GM12878 (cell line): ENCODE measurements at regions not wholly inside any gene's neighbourhood (a gene's known extent, or its start where the extent isn't known, plus 50 kb on each side); places are given as distances from the start of the nearest gene placed in this dataset.

Experiments used
- ATAC-seq: fragments of 200-7000 bp; cut with Tn5 transposase; 3 replicates; pipeline ENCODE4 v1.9.1; 2020; ENCODE audit warnings: mild to moderate bottlenecking, moderate library complexity
- BruUV-seq: library from RNA; stranded (reverse); fragments of 400-500 nt; replicated peaks from 2 replicates; lab custom pipeline; 2021; lab: Mats Ljungman, UMichigan
- CTCF ChIA-PET: fragments of 300-600 bp; sonication (Branson Sonifier 250); formaldehyde crosslinking; extraction: SDS; loops from one replicate; lab custom pipeline; 2021; ENCODE audit warnings: inconsistent platforms; lab: Yijun Ruan, JAX
- POLR2A ChIA-PET: fragments of 350-600 bp; formaldehyde crosslinking; extraction: SDS; loops from one replicate; lab custom pipeline; 2021; ENCODE audit warnings: inconsistent platforms; lab: Charles Lee
- RAD21 ChIA-PET: fragments of 300-600 bp; sonication (Branson Sonifier 250); formaldehyde crosslinking; loops from one replicate; lab custom pipeline; 2023; ENCODE audit warnings: antibody characterized with exemption; ENCODE audit not compliant: unreplicated experiment; lab: Charles Lee
- SMC1A ChIA-PET: fragments of 300-600 bp; sonication (Branson Sonifier 250); formaldehyde crosslinking; loops from one replicate; lab custom pipeline; 2023; ENCODE audit not compliant: unreplicated experiment, uncharacterized antibody; lab: Charles Lee
- DNase-seq: peaks from one replicate; pipeline ENCODE4 v3.0.0-alpha.2; 2011; ENCODE audit warnings: low read depth, low spot score
- FAIRE-seq: peaks from 3 replicates; lab custom pipeline; 2011; peaks lifted over from hg19 to GRCh38; lab: Jason Lieb, UNC
- H2AFZ ChIP-seq: 2 replicates; pipeline ENCODE4 v1.6.0; 2011; ENCODE audit warnings: low read depth, low read length, control low read depth; ENCODE audit not compliant: control insufficient read depth
- H3K27ac ChIP-seq: 2 replicates; pipeline ENCODE4 v1.5.1; 2011; ENCODE audit warnings: control low read depth; ENCODE audit not compliant: control insufficient read depth, insufficient read depth
- H3K27me3 ChIP-seq, 2 experiments: replicated peaks in 1 of 2; 2 replicates each; pipeline versions ENCODE4 v1.6.0 to v1.6.1; 2011; ENCODE audit warnings: low read length in 1 of 2; ENCODE audit not compliant: control insufficient read depth in 2 of 2, insufficient read depth in 2 of 2
- H3K36me3 ChIP-seq, 2 experiments: 2 replicates each; pipeline ENCODE4 v1.5.1; 2011; ENCODE audit warnings: low read length in 1 of 2; ENCODE audit not compliant: control insufficient read depth in 2 of 2, insufficient read depth in 2 of 2
- H3K4me1 ChIP-seq: 2 replicates; pipeline ENCODE4 v1.6.1; 2011; ENCODE audit warnings: mild to moderate bottlenecking, low read length, moderate library complexity, mixed read lengths; ENCODE audit not compliant: control insufficient read depth, insufficient read depth
- H3K4me2 ChIP-seq: 2 replicates; pipeline ENCODE4 v1.6.0; 2011; ENCODE audit warnings: control low read depth; ENCODE audit not compliant: control insufficient read depth, insufficient read depth
- H3K4me3 ChIP-seq: fragments of 200-600 bp; sonication (generic); 2 replicates; pipeline ENCODE4 v1.5.1; 2016
- H3K79me2 ChIP-seq: 2 replicates; pipeline ENCODE4 v1.6.0; 2011; ENCODE audit warnings: low read length; ENCODE audit not compliant: control insufficient read depth, insufficient read depth
- H3K9ac ChIP-seq: 2 replicates; pipeline ENCODE4 v1.8.0; 2011; ENCODE audit warnings: low read length, control low read depth, mixed read lengths; ENCODE audit not compliant: control insufficient read depth, insufficient read depth
- H3K9me3 ChIP-seq: replicated peaks from 3 replicates; pipeline ENCODE4 v1.5.1; 2011; ENCODE audit warnings: mild to moderate bottlenecking, low read length; ENCODE audit not compliant: control insufficient read depth, insufficient read depth
- H4K20me1 ChIP-seq: 2 replicates; pipeline ENCODE4 v1.6.0; 2011; ENCODE audit not compliant: control insufficient read depth, insufficient read depth
- BACH1 ChIP-seq: fragments of 450-650 bp; IDR thresholded peaks from 2 replicates; pipeline ENCODE4 v1.6.1; 2017; ENCODE audit warnings: mild to moderate bottlenecking, borderline replicate concordance
- BMI1 ChIP-seq: fragments of 450-650 bp; IDR thresholded peaks from 2 replicates; pipeline ENCODE4 v1.6.1; 2016; ENCODE audit warnings: mild to moderate bottlenecking, moderate library complexity, borderline replicate concordance
- BRCA1 ChIP-seq: IDR thresholded peaks from 2 replicates; pipeline ENCODE4 v1.6.1; 2011; ENCODE audit warnings: low read depth, low read length, improper control_type of control experiment
- CBX3 ChIP-seq: fragments of 200-600 bp; sonication (generic); IDR thresholded peaks from 2 replicates; pipeline ENCODE4 v1.6.1; 2016; ENCODE audit warnings: low read depth, borderline replicate concordance
- ETV6 ChIP-seq, 2 experiments: fragments of 450-650 bp in 1 of 2; IDR thresholded peaks in 1 of 2; conservative IDR thresholded peaks in 1 of 2; 2 replicates each; pipeline ENCODE4 v1.6.1; 2014; ENCODE audit warnings: antibody characterized with exemption in 1 of 2, borderline replicate concordance in 1 of 2, low read depth in 1 of 2, mild to moderate bottlenecking in 1 of 2, moderate library complexity in 1 of 2
- HDAC2 ChIP-seq: fragments of 200-600 bp; sonication (generic); IDR thresholded peaks from 2 replicates; pipeline ENCODE4 v1.6.1; 2017
- IKZF2 ChIP-seq, 2 experiments: fragments of 450-650 bp; IDR thresholded peaks; 2 replicates each; pipeline ENCODE4 v1.6.1; 2017; ENCODE audit warnings: mild to moderate bottlenecking in 2 of 2, moderate library complexity in 2 of 2
- JUND ChIP-seq: IDR thresholded peaks from 2 replicates; pipeline ENCODE4 v1.6.1; 2012; ENCODE audit warnings: low read depth, mild to moderate bottlenecking, low read length, improper control_type of control experiment, moderate library complexity
- MTA2 ChIP-seq: fragments of 450-650 bp; IDR thresholded peaks from 2 replicates; pipeline ENCODE4 v1.6.1; 2016; ENCODE audit warnings: low read depth, mild to moderate bottlenecking, moderate library complexity
- MTA3 ChIP-seq: IDR thresholded peaks from 2 replicates; pipeline ENCODE4 v1.6.1; 2012; ENCODE audit warnings: low read length, inconsistent platforms, borderline replicate concordance
- NFXL1 ChIP-seq: fragments of 450-650 bp; IDR thresholded peaks from 2 replicates; pipeline ENCODE4 v1.6.1; 2017; ENCODE audit warnings: antibody characterized with exemption, mild to moderate bottlenecking, borderline replicate concordance
- RB1 ChIP-seq: fragments of 450-650 bp; formaldehyde crosslinking; IDR thresholded peaks from 2 replicates; pipeline ENCODE4 v1.6.1; 2017; ENCODE audit warnings: mild to moderate bottlenecking, borderline replicate concordance
- RFX5 ChIP-seq: IDR thresholded peaks from 2 replicates; pipeline ENCODE4 v1.6.1; 2011; ENCODE audit warnings: low read depth, low read length, improper control_type of control experiment
- ZNF274 ChIP-seq: IDR thresholded peaks from one replicate; pipeline ENCODE4 v1.8.0; 2011; ENCODE audit not compliant: insufficient read length, insufficient read depth
- ZNF687 ChIP-seq: fragments of 450-650 bp; IDR thresholded peaks from 2 replicates; pipeline ENCODE4 v1.6.1; 2017; ENCODE audit warnings: mild to moderate bottlenecking, moderate library complexity
- WGBS: methylation state at CpG from one replicate; pipeline ENCODE4 v1.1.6; 2016; ENCODE audit warnings: low lambda C conversion rate; ENCODE audit not compliant: insufficient replicate concordance, insufficient coverage; ENCODE audit errors: missing lambda C conversion rate; 5-methylcytosine and 5-hydroxymethylcytosine counted together
- in situ Hi-C: fragments of 300-500 bp; cut with MboI; formaldehyde crosslinking; loops from 9 replicates; pipeline ENCODE4 v1.14.3; 2018; ENCODE audit warnings: mixed read lengths
- intact Hi-C: fragments of 100-400 bp; cut with micrococcal nuclease; formaldehyde crosslinking; loops from one replicate; pipeline ENCODE4 v1.14.2; 2022; ENCODE audit not compliant: unreplicated experiment

GRCh38 chr10:114711176-114711868 lies 53.2 kb upstream of the ABLIM1 start (continued):
- TF ChIP-seq ZNF687 (no peak), CBX3 (no peak), MTA3 (no peak), BMI1 (no peak), JUND (no peak), MTA2 (no peak), RB1 (no peak), RFX5 (no peak), BRCA1 (no peak), BACH1 (no peak)

DNA sequence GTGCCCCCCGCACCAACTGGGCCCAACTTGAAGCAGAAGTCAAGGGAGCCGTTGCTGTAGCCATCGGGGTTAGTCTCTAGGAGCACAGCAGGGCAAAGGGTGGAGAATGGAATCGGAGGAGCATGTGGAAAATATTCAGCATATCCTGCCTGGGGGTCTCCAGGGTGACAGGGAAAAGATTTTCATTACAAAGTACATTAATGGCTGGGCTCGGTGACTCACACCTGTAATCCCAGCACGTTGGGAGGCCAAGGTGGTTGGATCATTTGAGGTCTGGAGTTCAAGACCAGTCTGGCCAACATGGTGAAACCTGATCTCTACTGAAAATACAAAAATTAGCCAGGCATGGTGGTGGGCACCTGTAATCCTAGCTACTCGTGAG lies 53.8 kb upstream of the ABLIM1 start:
- TF ChIP-seq IKZF2 (IDR thresholded peaks at IDR 0.05) = no peak
- TF ChIP-seq ETV6 (conservative IDR thresholded peaks at IDR 0.05 in 1 of 2, IDR thresholded peaks at IDR 0.05 in 1 of 2; ENCODE audit: borderline replicate concordance in 1 of 2, low read depth in 1 of 2) = no peak
- no peak for TF ChIP-seq NFXL1
- TF ChIP-seq HDAC2 = no peak
- no peak for TF ChIP-seq ZNF274
- no peaks in the 10 kb centered on the region for H3K4me1 ChIP-seq
- CTCF ChIA-PET = no interaction called here
- no peaks in the 10 kb centered on the region for H4K20me1 ChIP-seq
- H3K36me3 ChIP-seq = no peaks in the 10 kb centered on the region
- H3K9me3 ChIP-seq = no peaks in the 10 kb centered on the region
- H3K79me2 ChIP-seq = no peaks in the 10 kb centered on the region
- peaks cover 0 to 9% of the 10 kb centered on the region in 2 experiments; a peak in 1 of 4 replicates for H3K27me3 ChIP-seq
- no peak overlapping the region for H3K4me3 ChIP-seq
- no peak overlapping the region for H2AFZ ChIP-seq
- H3K27ac ChIP-seq = no peak overlapping the region
- H3K4me2 ChIP-seq = no peak overlapping the region
- POLR2A ChIA-PET = no interaction called here
- RAD21 ChIA-PET = no interaction called here
- intact Hi-C loops (no loop called here), in situ Hi-C loops (no loop called here)
- ATAC-seq (no peak), FAIRE-seq (no peak), DNase-seq (no peak)
- BruUV-seq = no TSS peak
- SMC1A ChIA-PET = no interaction called here
- H3K9ac ChIP-seq = no peak overlapping the region
- 41% methylated on average over 7 of the region's 7 CpGs for WGBS
